H54 (cell line): ENCODE measurements at regions not wholly inside any gene's neighbourhood (a gene's known extent, or its start where the extent isn't known, plus 50 kb on each side); places are given as distances from the start of the nearest gene placed in this dataset.
"Not testable (repeated sequence)": the region's sequence is repeated elsewhere in the genome, so short reads cannot be mapped to it uniquely, and the experiment has no call there.

Source experiments
- DNase-seq: peaks from one replicate; pipeline ENCODE4 v3.0.0; 2011; ENCODE audit warnings: low spot score, mixed read lengths; ENCODE audit not compliant: insufficient read length
- FAIRE-seq: peaks from 3 replicates; lab custom pipeline; 2011; peaks lifted over from hg19 to GRCh38; lab: Jason Lieb, UNC
- POLR2A ChIP-seq: IDR thresholded peaks from 2 replicates; pipeline ENCODE4 v1.6.1; 2011; ENCODE audit warnings: low read depth, mild to moderate bottlenecking, low read length

DNA sequence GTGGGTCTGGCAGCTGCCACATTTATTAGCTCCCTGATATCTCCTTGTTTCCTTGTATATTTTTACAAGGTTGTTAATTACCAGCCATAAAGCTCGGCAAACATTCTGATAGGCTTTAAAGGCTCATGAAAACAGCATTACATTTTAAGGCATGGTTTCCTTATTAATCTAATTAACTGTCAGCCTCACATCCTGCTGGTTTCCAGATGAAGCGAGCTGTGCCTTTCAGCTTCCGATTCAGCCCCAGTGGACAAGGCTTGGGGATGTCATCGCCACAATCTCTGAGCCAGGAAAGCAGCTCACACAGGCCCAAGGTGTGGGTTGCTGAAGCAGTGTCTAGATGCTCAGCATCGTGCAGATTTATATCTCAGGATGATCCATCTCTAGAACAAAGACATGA lies 66.0 kb upstream of the RALY start:
- DNase-seq (no peak), FAIRE-seq (no peak)
- no peak for TF ChIP-seq POLR2A

- no peak for DNase-seq
- TF ChIP-seq POLR2A, result no peak
- no peak for FAIRE-seq
These were observed 63.8 kb upstream of the RALY start for GRCh38 chr20:33929917-33930316.

- peak; percentile 53 for DNase-seq
- no peak for FAIRE-seq
- no peak for TF ChIP-seq POLR2A
These were observed 60.2 kb upstream of the RALY start for GRCh38 chr20:33933469-33933909.

DNA sequence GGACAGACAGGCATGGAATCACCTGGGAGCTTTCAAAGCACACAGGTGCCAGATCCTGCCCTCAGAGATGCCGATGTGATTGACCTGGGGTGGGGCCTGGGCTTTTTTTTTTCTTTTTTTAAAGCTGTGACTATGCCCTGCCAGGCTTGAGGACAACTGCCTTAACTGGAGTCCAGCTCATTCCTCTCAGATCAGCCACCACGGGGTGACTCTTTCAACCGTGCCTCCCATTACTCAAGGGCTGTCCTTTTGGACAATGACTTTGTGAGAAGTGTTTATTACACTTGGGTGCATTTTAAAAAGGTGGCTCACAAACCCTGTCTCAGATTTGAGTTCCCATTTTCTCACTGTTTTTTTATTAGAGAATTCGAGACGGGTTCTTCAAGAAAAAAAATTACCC lies 57.1 kb upstream of the RALY start:
- no peak for DNase-seq
- no peak for TF ChIP-seq POLR2A
- no peak for FAIRE-seq

DNA sequence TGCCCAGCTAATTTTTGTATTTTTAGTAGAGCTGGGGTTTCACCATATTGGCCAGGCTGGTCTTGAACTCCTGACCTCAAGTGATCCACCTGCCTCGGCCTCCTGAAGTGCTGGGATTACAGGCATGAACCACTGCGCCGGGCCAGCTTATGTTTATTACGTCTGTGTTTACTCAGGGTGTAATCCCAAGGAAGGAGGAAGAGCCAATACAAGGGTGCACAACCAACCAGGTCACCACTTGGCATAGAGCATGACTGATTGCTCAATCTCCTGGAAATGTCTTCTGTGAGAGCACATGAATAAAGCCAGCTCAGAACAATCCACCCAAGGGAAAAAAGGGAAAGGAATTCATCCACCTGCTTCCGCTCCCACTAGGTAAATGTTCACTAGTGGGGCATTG lies 54.7 kb upstream of the RALY start:
- FAIRE-seq, DNase-seq: not testable (repeated sequence)

GRCh38 chr20:33940666-33941065 lies 53.0 kb upstream of the RALY start:
- DNase-seq, result no peak
- no peak for FAIRE-seq
- no peak for TF ChIP-seq POLR2A
